AG09309 (cell line): ENCODE measurements at regions not wholly inside any gene's neighbourhood (a gene's known extent, or its start where the extent isn't known, plus 50 kb on each side); places are given as distances from the start of the nearest gene placed in this dataset.
A peak's percentile ranks its signal among the peaks of the same experiment; 100 is the strongest.

Experiments
- DNase-seq: peaks from one replicate; pipeline ENCODE4 v3.0.0-alpha.2; 2010; ENCODE audit warnings: low read depth
- H3K4me3 ChIP-seq: 2 replicates; pipeline ENCODE4 v1.5.1; 2011; ENCODE audit warnings: mild to moderate bottlenecking, low read depth, low read length, moderate library complexity; ENCODE audit not compliant: control insufficient read depth
- TF ChIP-seq, protein P1 (sequence below): IDR thresholded peaks from 2 replicates; pipeline ENCODE4 v1.5.1; 2011; ENCODE audit warnings: mild to moderate bottlenecking, low read depth, low read length, inconsistent platforms; ENCODE audit not compliant: insufficient read depth, control insufficient read depth; ENCODE audit errors: missing control alignments

DNA sequence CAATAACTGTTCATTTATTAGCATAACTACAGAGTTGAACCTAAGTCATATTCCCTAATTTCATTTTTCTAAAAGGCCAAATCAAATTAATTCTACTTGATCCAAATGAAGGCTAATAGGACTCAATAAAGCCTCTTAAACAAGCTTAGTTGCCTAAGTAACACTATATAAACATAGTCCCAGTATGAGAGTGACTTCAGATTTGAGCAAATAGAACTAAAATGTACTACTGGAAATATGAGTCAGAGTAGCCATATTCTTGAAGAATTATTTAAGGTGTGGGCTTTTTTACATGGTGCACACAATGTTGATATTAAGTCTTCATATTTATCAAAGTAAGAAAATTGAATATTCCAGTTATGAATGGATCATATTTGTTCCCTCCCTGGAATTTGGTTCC lies 872.3 kb downstream of the MAT2B start:
- TF ChIP-seq, protein P1, sequence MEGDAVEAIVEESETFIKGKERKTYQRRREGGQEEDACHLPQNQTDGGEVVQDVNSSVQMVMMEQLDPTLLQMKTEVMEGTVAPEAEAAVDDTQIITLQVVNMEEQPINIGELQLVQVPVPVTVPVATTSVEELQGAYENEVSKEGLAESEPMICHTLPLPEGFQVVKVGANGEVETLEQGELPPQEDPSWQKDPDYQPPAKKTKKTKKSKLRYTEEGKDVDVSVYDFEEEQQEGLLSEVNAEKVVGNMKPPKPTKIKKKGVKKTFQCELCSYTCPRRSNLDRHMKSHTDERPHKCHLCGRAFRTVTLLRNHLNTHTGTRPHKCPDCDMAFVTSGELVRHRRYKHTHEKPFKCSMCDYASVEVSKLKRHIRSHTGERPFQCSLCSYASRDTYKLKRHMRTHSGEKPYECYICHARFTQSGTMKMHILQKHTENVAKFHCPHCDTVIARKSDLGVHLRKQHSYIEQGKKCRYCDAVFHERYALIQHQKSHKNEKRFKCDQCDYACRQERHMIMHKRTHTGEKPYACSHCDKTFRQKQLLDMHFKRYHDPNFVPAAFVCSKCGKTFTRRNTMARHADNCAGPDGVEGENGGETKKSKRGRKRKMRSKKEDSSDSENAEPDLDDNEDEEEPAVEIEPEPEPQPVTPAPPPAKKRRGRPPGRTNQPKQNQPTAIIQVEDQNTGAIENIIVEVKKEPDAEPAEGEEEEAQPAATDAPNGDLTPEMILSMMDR: no peak
- H3K4me3 ChIP-seq: no peak overlapping the region
- no peak for DNase-seq

DNA sequence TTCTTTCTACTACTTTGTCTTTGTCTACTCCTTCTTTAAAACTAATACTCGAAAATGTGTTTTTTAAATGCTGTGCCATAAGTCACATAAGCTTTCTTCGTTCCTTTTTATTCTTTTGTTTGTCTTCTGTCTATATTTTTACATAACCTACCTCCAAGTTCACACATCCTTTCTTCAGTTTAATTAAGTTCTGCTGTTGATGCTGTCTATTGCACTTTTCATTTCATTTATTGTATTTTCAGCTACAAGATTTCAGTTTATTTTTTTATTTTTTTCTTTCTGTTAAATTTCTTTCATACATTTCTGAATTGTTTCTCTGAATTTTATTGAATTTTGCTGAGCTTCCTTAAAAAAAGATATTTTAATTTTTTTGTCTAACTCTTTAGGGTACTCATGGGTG lies 878.2 kb downstream of the MAT2B start:
- TF ChIP-seq, protein P1: no peak
- no peak for DNase-seq
- no peak overlapping the region for H3K4me3 ChIP-seq

DNA sequence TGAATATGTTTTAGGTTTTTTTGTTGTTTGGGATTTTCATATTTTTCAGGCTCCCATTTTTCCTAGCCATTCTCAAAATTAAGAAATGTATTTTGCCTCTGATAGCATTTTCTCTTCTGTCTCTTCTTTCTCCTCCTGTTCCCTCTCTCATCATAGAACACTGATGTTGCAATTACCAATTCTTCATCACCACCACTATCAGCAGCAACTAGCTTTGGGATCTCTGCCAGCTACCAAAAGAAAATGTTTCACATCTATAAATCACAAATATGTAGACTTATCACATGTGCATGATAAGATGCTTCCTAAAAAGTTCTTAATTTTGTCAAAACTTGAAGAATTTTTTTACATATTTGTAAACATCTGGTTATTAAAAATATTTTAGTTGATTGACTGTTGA lies 887.1 kb downstream of the MAT2B start:
- TF ChIP-seq, protein P1: no peak
- H3K4me3 ChIP-seq: no peak overlapping the region
- no peak for DNase-seq

DNA sequence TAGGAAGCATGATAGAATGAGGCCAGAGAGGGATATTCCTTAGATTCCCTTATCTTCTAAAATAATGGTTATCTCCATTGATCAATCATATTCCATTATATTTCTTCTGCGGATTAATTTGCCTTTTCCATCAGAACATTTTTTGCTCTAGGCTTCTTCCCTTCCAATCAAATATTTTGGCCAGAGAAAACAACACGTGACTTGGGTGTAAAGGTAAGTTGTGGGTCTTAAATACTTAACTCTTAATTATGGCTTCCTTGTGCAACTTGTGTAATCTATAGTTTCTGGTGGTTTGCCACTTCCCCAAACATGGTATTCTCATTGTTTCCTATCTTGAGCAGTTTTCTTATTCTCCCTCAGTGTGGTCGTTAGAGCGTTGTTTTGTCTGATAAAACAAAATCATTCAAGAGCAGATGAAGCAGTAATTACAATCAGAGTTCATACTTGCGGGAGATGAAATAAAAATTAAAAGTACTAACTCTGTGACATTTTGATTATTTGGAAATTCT lies 889.3 kb downstream of the MAT2B start:
- H3K4me3 ChIP-seq: no peak overlapping the region
- DNase-seq: no peak
- TF ChIP-seq, protein P1: no peak

DNA sequence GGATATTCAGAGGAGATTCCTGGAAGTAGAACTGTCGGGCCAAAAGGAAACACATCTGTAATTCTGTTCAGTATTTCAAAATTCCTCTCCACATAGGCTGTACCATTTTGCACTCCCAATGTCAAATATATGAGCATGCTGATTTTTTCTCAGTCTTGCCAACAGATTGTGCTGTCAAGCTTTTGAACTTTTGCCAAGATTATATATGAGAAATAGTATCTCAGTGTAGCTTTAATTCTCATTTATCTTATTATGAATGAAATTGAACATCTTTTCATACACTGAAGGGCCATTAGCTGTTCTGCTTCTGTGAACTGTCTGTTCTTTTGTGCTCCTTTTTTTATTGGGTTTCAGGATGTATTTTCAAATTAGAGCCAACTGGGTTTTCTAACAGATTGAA lies 907.1 kb downstream of the MAT2B start:
- no peak overlapping the region for H3K4me3 ChIP-seq
- DNase-seq: no peak
- TF ChIP-seq, protein P1: no peak

DNA sequence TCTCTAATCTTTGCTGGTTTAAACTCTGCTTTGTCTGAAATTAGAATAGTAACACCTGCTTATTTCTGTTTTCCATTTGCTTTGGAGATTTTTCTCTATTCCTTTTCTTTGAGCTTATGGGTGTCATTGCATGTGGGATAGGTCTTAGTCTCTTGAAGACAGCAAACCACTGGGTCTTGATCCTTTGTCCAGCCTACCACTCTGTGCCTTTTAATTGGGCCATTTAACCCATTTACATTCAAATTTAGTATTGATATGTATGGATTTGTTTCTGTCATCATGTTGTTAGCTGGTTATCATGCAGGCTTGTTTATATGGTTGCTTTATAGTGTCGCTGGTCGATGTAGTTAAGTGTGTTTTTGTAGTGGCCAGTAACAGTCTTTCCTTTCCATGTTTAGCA lies 914.7 kb downstream of the MAT2B start:
- DNase-seq: no peak
- TF ChIP-seq, protein P1: no peak
- no peak overlapping the region for H3K4me3 ChIP-seq

DNA sequence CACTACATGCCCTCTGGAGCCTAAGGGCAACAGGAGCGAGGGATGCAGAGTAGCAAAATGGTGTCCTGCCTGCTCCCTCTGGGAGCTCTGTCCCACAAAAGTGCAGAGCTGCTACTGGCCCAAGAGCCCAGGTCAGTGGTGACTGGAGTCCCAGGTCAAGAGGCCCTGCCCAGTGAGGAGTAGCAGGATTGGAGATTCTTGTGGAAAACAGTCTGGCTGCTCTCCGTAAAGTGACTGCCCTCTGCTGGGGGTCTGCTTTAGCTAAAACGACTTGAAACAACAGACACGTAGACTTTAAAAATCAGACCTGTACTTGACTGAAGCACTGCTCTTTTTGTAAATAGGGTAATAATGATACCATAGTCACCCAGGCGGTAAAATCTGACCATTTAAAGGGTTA lies 917.0 kb downstream of the MAT2B start:
- no peak for DNase-seq
- TF ChIP-seq, protein P1: peak; percentile 10

More for the DNA sequence above, 917.0 kb downstream of the MAT2B start:
- H3K4me3 ChIP-seq: no peak overlapping the region
